ENCODE measurements at regions not wholly inside any gene's neighbourhood (a gene's known extent, or its start where the extent isn't known, plus 50 kb on each side); places are given as distances from the start of the nearest gene placed in this dataset.

GRCh38 chr15:39232512-39232911 lies 348.4 kb upstream of the THBS1 start:
- Histone ChIP-seq H3K79me1 (ENCODE audit: low read depth, low read length) (no peaks in the 10 kb centered on the region), H4K20me1 (replicated peaks in 1 of 2; ENCODE audit: control insufficient read depth in 1 of 2, insufficient read depth in 2 of 2, low read length in 2 of 2) (no peaks in the 10 kb centered on the region), H2BK20ac (ENCODE audit: low read length) (no peak overlapping the region), H3K9me3 (ENCODE audit: insufficient read depth in 2 of 2, low read depth in 1 of 2, low read length in 1 of 2) (no peaks in the 10 kb centered on the region), H3K4me2 (ENCODE audit: insufficient read depth in 1 of 2, low read depth in 2 of 2, low read length in 2 of 2) (no peak overlapping the region), H4K8ac (ENCODE audit: extremely low read depth, insufficient read depth, low read length) (no peak overlapping the region; the same call in 1 of the 2 replicates), H3K14ac (ENCODE audit: insufficient read length) (no peak overlapping the region), H3K9ac (replicated peaks in 1 of 4; ENCODE audit: extremely low read depth in 1 of 4, low read depth in 3 of 4, low read length in 3 of 4) (no peak overlapping the region), H3K4ac (replicated peaks; ENCODE audit: insufficient read length, low read depth, low read length) (no peak overlapping the region), H3K36me3 (ENCODE audit: control insufficient read depth in 2 of 4, insufficient read depth in 4 of 4, low read length in 3 of 4) (no peaks in the 10 kb centered on the region), H3K18ac (ENCODE audit: extremely low read depth, low read length) (no peak overlapping the region), H3K27ac (ENCODE audit: low read depth, low read length) (no peak overlapping the region), H2AFZ (ENCODE audit: low read length) (0 out of 2 replicates have a peak overlapping the region, but pooled peaks have one; percentile 18), H2BK12ac (ENCODE audit: low read depth, low read length) (no peak overlapping the region), H3K56ac (replicated peaks; ENCODE audit: insufficient read length, low read depth, low read length) (no peak overlapping the region), H2AK5ac (ENCODE audit: low read depth, low read length) (no peak overlapping the region), H3K79me2 (ENCODE audit: control insufficient read depth in 1 of 2, insufficient read depth in 2 of 2, low read length in 2 of 2) (no peaks in the 10 kb centered on the region), H2BK5ac (ENCODE audit: low read depth, low read length) (peak overlapping the region; percentile 19; the same call in 1 of the 2 replicates), H4K5ac (ENCODE audit: insufficient read length, low read depth, low read length) (no peak overlapping the region), H2BK15ac (ENCODE audit: low read length) (no peak overlapping the region), H3K27me3 (replicated peaks in 1 of 4; ENCODE audit: control insufficient read depth in 3 of 4, extremely low read depth in 1 of 4, insufficient read depth in 3 of 4, low read length in 3 of 4) (peaks cover 0 to 1% (median 0%) of the 10 kb centered on the region in 4 experiments; a peak in 1 of 7 replicates), H3K4me1 (replicated peaks in 1 of 4; ENCODE audit: control insufficient read depth in 3 of 4, insufficient read depth in 4 of 4, low read length in 3 of 4) (peaks cover 0 to 9% (median 0%) of the 10 kb centered on the region in 4 experiments; a peak in 1 of 7 replicates), H3K23me2 (ENCODE audit: low read depth, low read length) (no peaks in the 10 kb centered on the region), H2BK120ac (replicated peaks; ENCODE audit: low read depth, low read length) (no peak overlapping the region), H4K91ac (replicated peaks; ENCODE audit: insufficient read length, low read length) (no peak overlapping the region), H3K4me3 (ENCODE audit: extremely low read depth in 1 of 4, insufficient read depth in 2 of 4, low read depth in 3 of 4, low read length in 4 of 4) (no peak overlapping the region), H3K23ac (ENCODE audit: insufficient read length) (no peak overlapping the region)
- DNase-seq (ENCODE audit: low read depth in 1 of 2, low spot score in 2 of 2) (no peak), FAIRE-seq (no peak)
- POLR2A ChIA-PET (ENCODE audit: partially characterized antibody): interaction anchor here (1.5 kb wide), 1 partner anchor 20 kb away, joined by 4 read pairs; no protein-coding TSS in a partner anchor
- CTCF ChIA-PET (ENCODE audit: partially characterized antibody): no interaction called here
- WGBS, 2 experiments (ENCODE audit: extremely low coverage in 1 of 2, insufficient coverage in 1 of 2, insufficient read length in 1 of 2, insufficient replicate concordance in 2 of 2, low coverage in 1 of 2, low lambda C conversion rate in 2 of 2, missing lambda C conversion rate in 1 of 2): 85% methylated on average over 4 of the region's 4 CpGs; no CpG with 5 or more reads in 1 of the 2 experiments
- TF ChIP-seq KDM4A (IDR thresholded peaks at IDR 0.05; ENCODE audit: low read depth, low read length, severe bottlenecking): no peak
- TF ChIP-seq TCF12 (IDR thresholded peaks at IDR 0.05; ENCODE audit: low read depth, low read length): no peak
- TF ChIP-seq TBP (IDR thresholded peaks at IDR 0.05; ENCODE audit: low read depth, low read length): no peak
- no peak for TF ChIP-seq JUND (IDR thresholded peaks at IDR 0.05; ENCODE audit: low read length)
- no peak for TF ChIP-seq SAP30 (IDR thresholded peaks at IDR 0.05; ENCODE audit: insufficient read depth, insufficient replicate concordance, low read length)
- TF ChIP-seq POLR2A (IDR thresholded peaks at IDR 0.05; ENCODE audit: control extremely low read depth in 1 of 2, low read depth in 2 of 2, low read length in 2 of 2): no peak
- TF ChIP-seq EZH2 (IDR thresholded peaks at IDR 0.05; ENCODE audit: low read depth, low read length, severe bottlenecking): no peak
- TF ChIP-seq, protein P1, sequence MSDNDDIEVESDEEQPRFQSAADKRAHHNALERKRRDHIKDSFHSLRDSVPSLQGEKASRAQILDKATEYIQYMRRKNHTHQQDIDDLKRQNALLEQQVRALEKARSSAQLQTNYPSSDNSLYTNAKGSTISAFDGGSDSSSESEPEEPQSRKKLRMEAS (IDR thresholded peaks at IDR 0.05): no peak
- no peak for TF ChIP-seq SIN3A (conservative IDR thresholded peaks at IDR 0.05 in 1 of 2, IDR thresholded peaks at IDR 0.05 in 1 of 2; ENCODE audit: low read depth in 1 of 2, low read length in 2 of 2)
- TF ChIP-seq, protein P2, sequence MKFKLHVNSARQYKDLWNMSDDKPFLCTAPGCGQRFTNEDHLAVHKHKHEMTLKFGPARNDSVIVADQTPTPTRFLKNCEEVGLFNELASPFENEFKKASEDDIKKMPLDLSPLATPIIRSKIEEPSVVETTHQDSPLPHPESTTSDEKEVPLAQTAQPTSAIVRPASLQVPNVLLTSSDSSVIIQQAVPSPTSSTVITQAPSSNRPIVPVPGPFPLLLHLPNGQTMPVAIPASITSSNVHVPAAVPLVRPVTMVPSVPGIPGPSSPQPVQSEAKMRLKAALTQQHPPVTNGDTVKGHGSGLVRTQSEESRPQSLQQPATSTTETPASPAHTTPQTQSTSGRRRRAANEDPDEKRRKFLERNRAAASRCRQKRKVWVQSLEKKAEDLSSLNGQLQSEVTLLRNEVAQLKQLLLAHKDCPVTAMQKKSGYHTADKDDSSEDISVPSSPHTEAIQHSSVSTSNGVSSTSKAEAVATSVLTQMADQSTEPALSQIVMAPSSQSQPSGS (IDR thresholded peaks at IDR 0.05; ENCODE audit: low read length): no peak
- no peak for TF ChIP-seq NRF1 (IDR thresholded peaks at IDR 0.05; ENCODE audit: low read depth, low read length)
- no peak for TF ChIP-seq SP1 (IDR thresholded peaks at IDR 0.05; ENCODE audit: low read depth, low read length)
- no peak for TF ChIP-seq CHD2 (IDR thresholded peaks at IDR 0.05; ENCODE audit: low read length)
